ENCODE measurements at regions not wholly inside any gene's neighbourhood (a gene's known extent, or its start where the extent isn't known, plus 50 kb on each side); places are given as distances from the start of the nearest gene placed in this dataset.
"Not testable (repeated sequence)": the region's sequence is repeated elsewhere in the genome, so short reads cannot be mapped to it uniquely, and the experiment has no call there.

- no peak for DNase-seq
Measured at GRCh38 chr6:15922510-15923250, 206.2 kb upstream of the MYLIP start.

- peak; percentile 23 for DNase-seq
Measured at GRCh38 chr6:15921243-15921642, 207.6 kb upstream of the MYLIP start.

- DNase-seq: no peak
Measured at GRCh38 chr6:15916581-15916980, 212.3 kb upstream of the MYLIP start.

- DNase-seq: no peak
Measured at GRCh38 chr6:15915508-15916178, 213.2 kb upstream of the MYLIP start.

- DNase-seq: no peak
Measured at GRCh38 chr6:15914553-15914952, 214.3 kb upstream of the MYLIP start.

- DNase-seq: no peak
Measured at GRCh38 chr6:15913573-15913972, 215.3 kb upstream of the MYLIP start.

- DNase-seq: no peak
Measured at GRCh38 chr6:15912505-15913400, 216.1 kb upstream of the MYLIP start.

GRCh38 chr6:15911753-15912504 lies 217.0 kb upstream of the MYLIP start:
- DNase-seq: no peak

GRCh38 chr6:15909290-15910070 lies 219.4 kb upstream of the MYLIP start:
- DNase-seq: no peak

- no peak for DNase-seq
Measured at GRCh38 chr6:15908871-15909270, 220.0 kb upstream of the MYLIP start.

- no peak for DNase-seq
Measured at GRCh38 chr6:15907914-15908518, 220.9 kb upstream of the MYLIP start.

GRCh38 chr6:15907220-15907913 lies 221.5 kb upstream of the MYLIP start:
- not testable (repeated sequence) for DNase-seq

- DNase-seq: peak; percentile 22
Measured at GRCh38 chr6:15906420-15907016, 222.4 kb upstream of the MYLIP start.

- DNase-seq: peak; percentile 80
Measured at GRCh38 chr6:15905488-15906419, 223.1 kb upstream of the MYLIP start.

- no peak for DNase-seq
Measured at GRCh38 chr6:15904651-15905376, 224.1 kb upstream of the MYLIP start.

GRCh38 chr6:15901141-15902115 lies 227.5 kb upstream of the MYLIP start:
- peak; percentile 85 for DNase-seq

GRCh38 chr6:15898693-15899092 lies 230.2 kb upstream of the MYLIP start:
- no peak for DNase-seq
